ENCODE measurements at regions not wholly inside any gene's neighbourhood (a gene's known extent, or its start where the extent isn't known, plus 50 kb on each side); places are given as distances from the start of the nearest gene placed in this dataset.
"Not testable (repeated sequence)": the region's sequence is repeated elsewhere in the genome, so short reads cannot be mapped to it uniquely, and the experiment has no call there.

DNA sequence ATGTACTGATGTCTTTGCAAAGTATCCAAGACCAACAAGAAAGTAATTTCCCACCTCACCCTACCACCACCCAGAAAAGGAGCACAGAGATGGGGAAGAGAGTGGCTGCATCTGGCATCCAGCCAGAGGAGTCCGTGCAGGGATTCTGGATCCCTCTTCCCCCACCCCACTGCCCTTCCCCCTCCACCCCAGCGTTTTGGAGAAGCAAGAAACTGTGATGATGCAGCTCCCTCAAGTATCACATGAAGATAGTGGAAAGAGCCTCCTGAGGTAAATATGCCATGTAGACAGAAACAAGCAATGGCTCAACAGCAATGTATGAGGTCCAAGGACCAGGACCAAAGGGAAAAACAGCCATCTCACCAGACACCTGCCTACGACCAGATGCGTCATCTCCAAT is 153.8 kb downstream of the DEPDC1B start:
- no peak for DNase-seq (ENCODE audit: low spot score)

GRCh38 chr5:60545551-60545950 is 154.4 kb downstream of the DEPDC1B start:
- no peak for DNase-seq (ENCODE audit: low spot score)

GRCh38 chr5:60544142-60544541 is 155.8 kb downstream of the DEPDC1B start:
- DNase-seq (ENCODE audit: low spot score), result no peak

DNA sequence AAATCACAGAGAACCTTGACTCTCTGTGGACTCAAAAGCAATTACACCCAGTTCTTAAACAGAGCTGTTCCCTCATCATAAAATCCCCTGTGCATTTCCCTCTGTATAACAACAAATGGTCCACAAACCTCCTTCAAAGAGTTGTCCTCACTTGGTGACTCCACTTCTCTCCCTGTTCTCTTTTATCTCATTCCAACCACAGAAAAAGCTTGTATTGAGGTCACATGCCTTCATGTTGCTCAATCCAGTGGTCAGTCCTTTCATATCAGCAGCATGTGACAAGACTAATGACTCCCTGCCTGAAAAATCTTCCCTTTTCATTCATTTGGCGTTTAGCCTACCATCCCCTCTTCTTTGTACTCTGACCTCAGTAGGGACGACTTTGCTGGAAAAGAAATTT is 158.0 kb downstream of the DEPDC1B start:
- no peak for DNase-seq (ENCODE audit: low spot score)

DNA sequence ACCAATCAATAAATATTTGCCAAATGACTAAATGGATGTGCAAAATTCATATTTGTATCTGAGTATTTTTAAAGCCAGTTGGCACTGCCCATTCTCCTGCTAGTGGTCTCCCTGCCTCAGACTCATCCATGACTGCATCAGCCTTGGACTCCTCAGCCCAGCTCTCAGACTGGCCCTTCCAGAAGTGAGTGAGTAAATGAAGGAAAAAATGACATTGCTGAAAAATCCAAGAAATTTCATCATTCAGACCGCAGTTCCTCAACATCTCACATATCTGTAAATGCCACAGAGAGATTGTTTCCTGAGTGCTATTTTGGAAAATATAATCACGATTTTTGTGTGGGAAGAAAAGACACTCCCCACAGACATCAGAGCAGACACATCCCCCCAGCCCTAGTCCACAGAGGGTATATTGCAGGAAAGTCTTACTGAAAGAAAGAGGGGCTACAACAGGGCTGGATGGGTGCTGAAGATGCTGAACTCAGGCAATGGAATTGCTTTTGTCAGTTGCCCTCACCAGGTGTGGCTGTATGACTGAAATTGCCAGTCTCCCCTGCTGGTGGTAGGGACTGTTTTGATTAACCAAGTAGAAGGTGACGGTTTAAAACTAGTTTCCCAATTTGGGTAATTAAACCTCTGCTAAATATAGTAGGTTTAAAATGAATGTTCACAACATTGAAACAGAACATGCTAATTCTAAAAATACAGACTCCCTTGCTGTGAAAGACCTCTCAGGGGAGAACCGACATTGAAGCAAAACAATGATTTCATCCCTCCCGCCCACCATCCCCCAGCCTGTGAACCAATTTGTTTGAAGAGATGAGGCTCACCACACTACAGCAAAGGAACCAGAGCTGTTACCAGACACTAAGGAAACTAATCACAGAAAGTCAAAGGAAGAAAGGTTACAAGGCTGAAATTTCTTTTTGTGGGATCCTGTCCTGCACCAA is 158.8 kb downstream of the DEPDC1B start:
- DNase-seq (ENCODE audit: low spot score), result no peak

DNA sequence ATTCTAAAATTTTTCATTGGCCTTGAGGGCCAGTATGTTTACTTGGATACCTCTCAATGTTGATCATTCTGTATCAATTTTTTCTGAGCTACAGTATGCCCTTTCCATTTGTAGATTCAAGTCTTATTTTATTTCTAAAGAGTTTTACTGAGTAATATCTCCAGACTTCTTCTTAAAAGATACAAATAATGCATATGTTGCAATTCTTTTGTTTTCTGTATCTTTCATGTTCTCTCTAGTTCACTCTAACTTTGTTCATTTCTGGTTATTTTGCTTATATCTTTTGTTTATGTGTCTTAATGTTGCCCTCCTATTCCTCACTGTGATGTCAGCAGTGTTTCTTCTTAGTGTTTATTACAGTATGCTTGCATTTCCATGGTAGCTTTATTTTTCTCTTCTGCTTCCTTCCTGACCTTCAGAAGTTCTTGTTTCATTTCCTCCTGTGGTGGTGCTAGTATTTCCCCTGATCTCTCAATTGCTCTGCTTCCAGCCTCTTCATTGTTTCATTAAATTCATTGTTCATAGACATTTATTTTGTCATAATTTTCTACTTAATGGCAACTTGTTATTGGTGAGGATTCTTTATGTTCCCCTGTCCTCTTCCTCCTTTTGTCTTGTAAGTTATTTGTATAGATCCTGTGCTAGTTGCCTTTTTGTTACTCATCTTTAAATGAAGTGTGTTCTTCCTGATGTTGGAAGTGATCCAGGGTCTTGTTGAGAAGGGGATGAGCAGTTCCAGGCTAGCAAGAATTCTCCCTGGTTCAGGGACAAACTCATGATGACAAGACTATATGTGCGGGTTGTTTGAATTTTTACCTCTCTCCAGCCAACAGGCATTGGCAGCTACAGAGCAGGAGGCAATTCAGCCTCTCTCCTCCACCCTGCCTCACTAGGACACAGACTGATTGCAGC is 160.8 kb downstream of the DEPDC1B start:
- DNase-seq (ENCODE audit: low spot score), result no peak

- DNase-seq (ENCODE audit: low spot score), result no peak
These were observed 161.5 kb downstream of the DEPDC1B start for GRCh38 chr5:60538426-60538825.

- DNase-seq (ENCODE audit: low spot score), result no peak
These were observed 164.0 kb downstream of the DEPDC1B start for GRCh38 chr5:60535951-60536350.

- no peak for DNase-seq (ENCODE audit: low spot score)
These were observed 164.8 kb downstream of the DEPDC1B start for GRCh38 chr5:60535198-60535597.

DNA sequence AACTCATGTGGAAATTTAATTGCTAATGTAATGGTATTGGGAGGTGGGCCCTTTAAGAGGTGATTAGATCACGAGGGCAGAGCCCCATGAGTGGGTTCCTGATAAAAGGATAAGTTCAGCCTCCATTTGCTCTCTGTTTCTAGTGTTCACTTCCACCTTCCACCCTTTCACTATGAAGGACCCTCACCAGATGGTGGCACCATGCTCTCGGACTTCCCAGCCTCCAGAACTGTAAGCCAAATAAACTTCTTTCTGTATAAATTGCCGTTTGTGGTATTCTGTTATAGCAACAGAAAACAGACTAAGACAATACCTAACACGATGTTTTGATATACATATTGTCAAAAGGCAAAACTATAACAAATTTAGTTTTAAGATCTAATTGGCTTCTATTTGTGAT is 166.2 kb downstream of the DEPDC1B start:
- no peak for DNase-seq (ENCODE audit: low spot score)

- DNase-seq (ENCODE audit: low spot score), result not testable (repeated sequence)
These were observed 167.2 kb downstream of the DEPDC1B start for GRCh38 chr5:60532796-60533195.

GRCh38 chr5:60530144-60530848 is 169.7 kb downstream of the DEPDC1B start:
- DNase-seq (ENCODE audit: low spot score), result not testable (repeated sequence)

DNA sequence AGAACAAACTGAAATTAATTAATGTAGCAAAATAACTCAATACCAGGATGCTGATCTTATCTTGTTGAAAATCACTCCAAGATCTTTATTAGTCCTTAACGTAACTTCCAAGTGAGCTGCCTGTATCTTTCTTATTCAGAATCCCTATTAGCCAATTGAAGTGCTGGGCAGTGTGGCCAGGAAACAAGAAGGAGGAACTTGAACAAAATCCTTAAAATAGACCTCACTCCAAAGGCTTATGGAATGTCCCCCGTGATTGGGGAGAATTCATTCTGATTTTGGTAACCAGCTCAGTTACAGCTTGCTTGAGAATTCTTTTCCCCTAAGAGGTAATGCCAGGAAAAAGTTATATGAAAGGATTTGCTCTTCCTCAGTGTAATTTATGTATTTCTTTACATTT is 171.0 kb downstream of the DEPDC1B start:
- no peak for DNase-seq (ENCODE audit: low spot score)

DNA sequence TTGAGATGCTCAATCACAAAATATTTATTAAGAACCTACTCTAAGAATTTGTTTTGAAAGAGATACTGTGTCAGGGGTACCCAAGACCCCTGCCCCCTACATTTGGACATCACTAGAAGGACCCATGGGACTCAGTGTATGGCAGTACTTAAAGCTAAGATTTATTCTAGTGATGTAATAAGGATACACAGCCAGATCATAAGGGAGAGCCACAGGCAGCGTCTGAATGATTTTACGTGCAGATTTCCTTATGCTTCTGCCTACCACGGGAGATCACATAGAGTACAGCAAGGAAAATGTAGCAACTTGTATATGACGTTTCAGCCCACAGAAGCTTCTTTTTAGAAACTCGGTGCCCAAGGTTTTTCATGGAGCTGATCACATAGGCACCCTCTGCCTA is 172.9 kb downstream of the DEPDC1B start:
- DNase-seq (ENCODE audit: low spot score), result no peak

DNA sequence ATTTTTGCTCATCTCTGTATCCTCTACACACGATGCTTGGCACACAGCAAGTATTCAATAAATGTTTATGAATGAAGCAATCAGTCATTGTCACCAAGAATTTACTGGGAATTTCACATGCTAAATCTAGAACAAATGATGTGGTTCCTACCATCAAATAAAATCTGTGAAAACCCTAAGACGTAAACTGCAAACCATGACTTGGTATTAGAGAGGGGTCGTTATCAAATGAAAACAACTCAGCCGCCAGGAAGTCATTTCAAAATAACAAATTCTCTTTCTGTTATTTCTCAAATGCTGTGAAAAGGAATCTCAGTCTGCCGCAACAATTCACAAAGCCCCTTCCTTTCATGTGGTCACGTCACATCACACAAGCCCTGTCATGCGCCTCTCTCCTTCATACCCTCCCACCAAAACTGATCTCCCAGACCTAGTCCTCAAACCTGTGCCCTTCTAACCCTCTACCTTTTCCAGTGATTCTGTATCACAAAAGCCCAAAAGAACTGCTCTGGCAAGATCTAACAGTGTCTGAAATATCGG is 173.6 kb downstream of the DEPDC1B start:
- DNase-seq (ENCODE audit: low spot score), result no peak

DNA sequence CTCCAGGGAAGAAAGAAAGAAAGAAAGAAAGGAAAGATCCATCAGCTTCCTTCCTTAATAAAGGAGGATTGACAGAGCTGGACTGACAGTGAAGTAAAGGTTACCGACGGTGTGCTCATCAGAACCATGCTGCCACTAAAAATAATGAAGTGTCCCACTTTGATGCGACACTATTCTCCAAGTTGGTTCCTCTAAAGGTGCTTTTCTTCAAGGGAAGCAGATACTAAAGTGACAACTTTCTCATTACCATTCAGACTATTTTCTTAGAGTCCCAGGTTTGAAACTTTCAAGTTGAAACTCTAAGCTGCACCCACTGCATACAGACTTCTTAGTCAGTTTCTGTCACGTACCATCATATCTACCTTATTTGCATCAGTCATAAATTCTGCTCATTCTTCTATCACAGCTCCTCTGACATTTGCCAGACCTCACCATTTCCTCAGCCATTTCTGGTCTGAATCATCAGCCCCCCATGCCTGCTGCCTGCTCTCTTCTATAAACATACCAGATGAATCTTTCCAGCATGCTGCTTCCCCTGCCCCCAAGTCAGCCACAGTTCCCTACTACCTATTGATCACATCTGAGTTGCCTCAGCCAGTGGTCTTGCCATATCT is 177.6 kb downstream of the DEPDC1B start:
- peak; percentile 0 for DNase-seq (ENCODE audit: low spot score)

DNA sequence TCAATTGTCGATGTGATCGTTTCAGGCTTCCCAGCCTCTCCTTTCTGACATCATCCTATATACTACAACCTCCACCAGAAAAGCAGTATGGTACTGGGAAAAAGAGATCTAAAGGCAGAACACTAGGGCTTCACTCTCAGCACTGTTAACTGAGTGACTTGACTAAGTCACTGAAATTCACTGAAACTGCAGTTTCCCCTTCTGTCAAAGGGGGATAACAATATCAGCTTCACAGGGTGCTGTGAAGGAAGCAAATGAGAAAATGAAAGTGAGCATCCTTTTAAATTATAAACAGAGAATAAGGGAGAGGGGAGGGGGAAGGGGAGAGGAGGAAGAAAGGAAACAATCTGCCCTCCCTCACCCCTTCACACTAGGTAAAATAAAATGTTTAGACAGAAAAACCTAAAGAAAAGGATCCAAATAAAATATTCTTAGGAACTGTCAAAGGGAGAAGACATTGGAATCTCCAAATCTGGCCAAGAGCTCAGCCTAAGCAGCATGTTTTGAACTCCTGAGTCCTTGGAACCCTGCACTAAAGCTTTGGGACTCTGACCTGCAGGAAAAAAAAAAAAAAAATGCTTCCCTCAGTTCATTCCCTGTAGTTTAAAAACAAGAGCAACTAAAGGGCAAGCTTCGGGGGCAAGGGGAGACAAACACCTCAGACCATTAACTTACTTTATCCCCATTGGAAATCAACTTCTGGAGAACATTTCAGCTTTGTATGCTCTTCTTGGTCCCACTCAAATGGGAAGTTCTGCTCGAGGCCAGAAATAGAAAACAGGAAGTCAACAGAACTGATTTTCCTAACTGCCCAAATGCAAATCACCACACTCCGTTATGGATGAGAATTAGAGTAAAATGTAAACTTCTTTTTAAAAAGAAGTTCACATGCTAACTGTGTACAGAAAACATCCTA is 178.3 kb downstream of the DEPDC1B start:
- no peak for DNase-seq (ENCODE audit: low spot score)

GRCh38 chr5:60520451-60521227 is 179.3 kb downstream of the DEPDC1B start:
- no peak for DNase-seq (ENCODE audit: low spot score)

- DNase-seq (ENCODE audit: low spot score), result no peak
These were observed 180.6 kb downstream of the DEPDC1B start for GRCh38 chr5:60519372-60519771.

- no peak for DNase-seq (ENCODE audit: low spot score)
These were observed 182.1 kb downstream of the DEPDC1B start for GRCh38 chr5:60517850-60518249.

Measured in activated CD4-positive, alpha-beta T cell treated with anti-CD3 and anti-CD28 coated beads, Interleukin-2, Interleukin-4, amounts not matched to agents 100 ng/mL and 50 ng/mL, durations not matched to agents 16 hours and 8 hours (primary cell).